Glutamatergic neuron (in vitro differentiated cells): ENCODE measurements at regions not wholly inside any gene's neighbourhood (a gene's known extent, or its start where the extent isn't known, plus 50 kb on each side); places are given as distances from the start of the nearest gene placed in this dataset.

Experiments
- DNase-seq: peaks from one replicate; pipeline ENCODE4 v3.0.0; 2022
- H3K27ac Mint-ChIP-seq: one replicate; pipeline ENCODE4 v1.8.0; 2020; ENCODE audit warnings: mild to moderate bottlenecking, mixed read lengths, inconsistent platforms; ENCODE audit not compliant: unreplicated experiment
- H3K27me3 Mint-ChIP-seq: one replicate; pipeline ENCODE4 v1.8.0; 2020; ENCODE audit warnings: mild to moderate bottlenecking, moderate library complexity, mixed read lengths, inconsistent platforms; ENCODE audit not compliant: unreplicated experiment
- H3K36me3 Mint-ChIP-seq: one replicate; pipeline ENCODE4 v1.8.0; 2020; ENCODE audit warnings: mild to moderate bottlenecking, mixed read lengths, inconsistent platforms; ENCODE audit not compliant: unreplicated experiment
- H3K4me1 Mint-ChIP-seq: one replicate; pipeline ENCODE4 v1.8.0; 2020; ENCODE audit warnings: mild to moderate bottlenecking, low read depth, mixed read lengths, inconsistent platforms; ENCODE audit not compliant: unreplicated experiment
- H3K4me3 Mint-ChIP-seq: one replicate; pipeline ENCODE4 v1.8.0; 2020; ENCODE audit warnings: mild to moderate bottlenecking, mixed read lengths, inconsistent platforms; ENCODE audit not compliant: unreplicated experiment
- H3K9me3 Mint-ChIP-seq: one replicate; pipeline ENCODE4 v1.8.0; 2020; ENCODE audit warnings: mild to moderate bottlenecking, moderate library complexity, mixed read lengths, inconsistent platforms; ENCODE audit not compliant: unreplicated experiment
- TF ChIP-seq, protein P1 (sequence below): fragments of 200-600 bp; sonication (generic); IDR thresholded peaks from one replicate; pipeline ENCODE4 v1.5.0; 2021; ENCODE audit not compliant: partially characterized antibody, unreplicated experiment

DNA sequence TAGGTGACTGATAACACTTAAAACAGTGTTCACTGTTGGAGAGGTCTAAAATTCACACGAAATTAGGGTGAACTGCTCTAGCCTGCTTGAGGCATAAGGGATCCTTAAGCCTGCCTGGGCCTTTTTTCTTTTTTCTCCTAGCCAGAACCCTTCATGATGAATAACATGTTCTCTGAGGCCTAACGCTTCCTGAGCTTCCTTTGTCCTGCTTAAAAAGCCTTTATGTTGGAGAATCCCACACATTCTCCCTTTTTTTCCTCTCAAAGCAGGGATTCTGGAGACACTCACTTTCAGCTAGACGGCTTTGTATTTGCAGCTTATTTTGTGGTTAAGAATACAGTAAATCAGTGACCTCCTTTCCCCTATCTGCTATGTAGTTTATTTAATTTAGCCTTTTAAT is 354.7 kb upstream of the PHF14 start:
- no peak for DNase-seq
- Mint-ChIP-seq H3K27me3 (no peaks in the 10 kb centered on the region), H3K27ac (no peak overlapping the region), H3K4me3 (no peak overlapping the region), H3K4me1 (no peaks in the 10 kb centered on the region), H3K9me3 (peaks cover 2% of the 10 kb centered on the region), H3K36me3 (peaks cover 9% of the 10 kb centered on the region)
- TF ChIP-seq, protein P1, sequence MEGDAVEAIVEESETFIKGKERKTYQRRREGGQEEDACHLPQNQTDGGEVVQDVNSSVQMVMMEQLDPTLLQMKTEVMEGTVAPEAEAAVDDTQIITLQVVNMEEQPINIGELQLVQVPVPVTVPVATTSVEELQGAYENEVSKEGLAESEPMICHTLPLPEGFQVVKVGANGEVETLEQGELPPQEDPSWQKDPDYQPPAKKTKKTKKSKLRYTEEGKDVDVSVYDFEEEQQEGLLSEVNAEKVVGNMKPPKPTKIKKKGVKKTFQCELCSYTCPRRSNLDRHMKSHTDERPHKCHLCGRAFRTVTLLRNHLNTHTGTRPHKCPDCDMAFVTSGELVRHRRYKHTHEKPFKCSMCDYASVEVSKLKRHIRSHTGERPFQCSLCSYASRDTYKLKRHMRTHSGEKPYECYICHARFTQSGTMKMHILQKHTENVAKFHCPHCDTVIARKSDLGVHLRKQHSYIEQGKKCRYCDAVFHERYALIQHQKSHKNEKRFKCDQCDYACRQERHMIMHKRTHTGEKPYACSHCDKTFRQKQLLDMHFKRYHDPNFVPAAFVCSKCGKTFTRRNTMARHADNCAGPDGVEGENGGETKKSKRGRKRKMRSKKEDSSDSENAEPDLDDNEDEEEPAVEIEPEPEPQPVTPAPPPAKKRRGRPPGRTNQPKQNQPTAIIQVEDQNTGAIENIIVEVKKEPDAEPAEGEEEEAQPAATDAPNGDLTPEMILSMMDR, result no peak

DNA sequence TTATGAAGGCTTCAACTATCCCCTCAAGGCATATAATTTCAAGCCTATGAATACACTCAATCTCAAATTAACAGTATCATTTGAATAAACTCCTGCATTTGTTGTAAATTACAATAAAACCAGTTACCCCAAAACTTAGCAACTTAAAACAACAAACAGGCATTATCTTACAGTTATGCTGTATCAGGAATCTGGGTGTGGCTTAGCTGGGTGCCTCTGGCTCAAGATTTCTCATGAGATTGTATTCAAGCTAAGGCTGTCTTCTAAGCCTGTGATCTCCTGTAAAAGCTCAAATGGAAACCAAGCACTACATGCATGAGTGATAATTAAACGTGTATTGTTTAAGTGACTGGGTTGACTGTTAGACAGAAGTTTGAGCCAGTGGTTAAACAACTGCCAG is 341.0 kb upstream of the PHF14 start:
- Mint-ChIP-seq H3K36me3 (peaks cover 8% of the 10 kb centered on the region), H3K27ac (no peak overlapping the region), H3K9me3 (peaks cover 2% of the 10 kb centered on the region), H3K4me1 (no peaks in the 10 kb centered on the region), H3K4me3 (no peak overlapping the region), H3K27me3 (peaks cover 2% of the 10 kb centered on the region)
- TF ChIP-seq, protein P1, result no peak
- DNase-seq, result no peak

- TF ChIP-seq, protein P1, result no peak
- H3K9me3 Mint-ChIP-seq, result peaks cover 2% of the 10 kb centered on the region
- peaks cover 8% of the 10 kb centered on the region for H3K36me3 Mint-ChIP-seq
- no peak overlapping the region for H3K27ac Mint-ChIP-seq
- DNase-seq, result no peak
- peaks cover 2% of the 10 kb centered on the region for H3K27me3 Mint-ChIP-seq
- H3K4me1 Mint-ChIP-seq, result no peaks in the 10 kb centered on the region
- H3K4me3 Mint-ChIP-seq, result no peak overlapping the region
Observed at GRCh38 chr7:10634239-10634638, 339.4 kb upstream of the PHF14 start.

DNA sequence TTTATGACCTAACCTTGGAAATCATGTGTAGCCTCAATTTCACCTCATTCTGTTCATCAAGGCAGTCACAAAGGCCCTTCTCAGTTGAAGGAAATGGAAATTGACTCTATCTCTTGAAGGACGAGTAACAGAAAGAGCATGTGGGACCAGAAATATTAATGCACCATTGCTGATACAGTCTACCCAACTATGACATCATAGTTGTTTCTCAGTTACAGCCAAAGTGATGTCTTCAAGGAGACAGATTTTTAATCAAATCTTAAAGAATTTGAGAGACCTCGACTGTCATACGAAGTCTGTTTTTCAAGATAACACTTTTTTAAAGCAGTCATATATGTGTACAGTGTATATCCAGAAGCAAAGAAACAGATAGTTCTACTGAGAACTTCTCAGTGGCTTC is 335.7 kb upstream of the PHF14 start:
- Mint-ChIP-seq H3K4me3 (no peak overlapping the region), H3K36me3 (no peaks in the 10 kb centered on the region), H3K27me3 (no peaks in the 10 kb centered on the region), H3K9me3 (no peaks in the 10 kb centered on the region), H3K27ac (no peak overlapping the region), H3K4me1 (no peaks in the 10 kb centered on the region)
- TF ChIP-seq, protein P1, result no peak
- DNase-seq, result no peak

DNA sequence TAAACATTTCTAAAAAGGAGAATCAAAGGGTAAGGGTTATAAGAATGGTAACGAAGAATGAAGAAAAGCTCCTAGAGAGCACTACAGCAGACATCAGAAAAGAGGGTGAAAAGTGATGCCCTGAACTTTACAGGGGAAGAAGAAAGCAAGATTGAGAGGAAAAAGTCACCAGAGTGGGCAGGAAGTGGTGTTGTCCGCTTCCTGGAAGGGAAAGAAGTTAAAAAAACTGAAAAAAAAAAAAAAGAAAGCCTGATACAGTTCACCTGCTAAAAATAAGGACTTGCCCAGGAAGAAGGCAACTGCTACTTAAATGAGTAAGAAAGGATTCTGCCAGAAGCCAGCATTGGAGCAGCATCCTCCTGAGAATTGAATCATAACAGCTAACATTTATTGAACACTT is 330.1 kb upstream of the PHF14 start:
- H3K4me3 Mint-ChIP-seq, result no peak overlapping the region
- TF ChIP-seq, protein P1, result no peak
- no peaks in the 10 kb centered on the region for H3K27me3 Mint-ChIP-seq
- no peaks in the 10 kb centered on the region for H3K36me3 Mint-ChIP-seq
- no peaks in the 10 kb centered on the region for H3K4me1 Mint-ChIP-seq
- no peak for DNase-seq
- H3K9me3 Mint-ChIP-seq, result no peaks in the 10 kb centered on the region
- H3K27ac Mint-ChIP-seq, result no peak overlapping the region
